ENCODE measurements at regions not wholly inside any gene's neighbourhood (a gene's known extent, or its start where the extent isn't known, plus 50 kb on each side); places are given as distances from the start of the nearest gene placed in this dataset.

DNA sequence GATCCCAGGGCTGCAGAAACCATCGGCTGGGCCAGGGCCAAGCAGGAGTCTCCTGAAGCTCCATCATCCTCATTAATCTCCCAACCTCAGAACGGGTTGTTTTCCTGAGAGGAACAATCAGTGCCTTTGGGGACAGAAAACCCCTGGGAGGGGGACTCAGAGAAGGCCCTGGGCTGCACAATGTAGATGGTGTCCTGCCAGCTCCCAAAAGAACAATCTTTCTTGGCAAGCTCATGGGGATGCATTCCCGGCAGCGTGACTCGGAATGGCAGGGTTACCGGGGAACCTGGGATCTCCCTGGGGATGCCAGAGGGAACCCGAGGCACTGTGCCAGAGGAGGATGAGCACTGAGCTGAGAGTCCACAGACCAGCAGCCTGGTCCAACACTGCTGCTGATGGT is 72.1 kb upstream of the ATP2B2 start:
- TF ChIP-seq, protein P1, sequence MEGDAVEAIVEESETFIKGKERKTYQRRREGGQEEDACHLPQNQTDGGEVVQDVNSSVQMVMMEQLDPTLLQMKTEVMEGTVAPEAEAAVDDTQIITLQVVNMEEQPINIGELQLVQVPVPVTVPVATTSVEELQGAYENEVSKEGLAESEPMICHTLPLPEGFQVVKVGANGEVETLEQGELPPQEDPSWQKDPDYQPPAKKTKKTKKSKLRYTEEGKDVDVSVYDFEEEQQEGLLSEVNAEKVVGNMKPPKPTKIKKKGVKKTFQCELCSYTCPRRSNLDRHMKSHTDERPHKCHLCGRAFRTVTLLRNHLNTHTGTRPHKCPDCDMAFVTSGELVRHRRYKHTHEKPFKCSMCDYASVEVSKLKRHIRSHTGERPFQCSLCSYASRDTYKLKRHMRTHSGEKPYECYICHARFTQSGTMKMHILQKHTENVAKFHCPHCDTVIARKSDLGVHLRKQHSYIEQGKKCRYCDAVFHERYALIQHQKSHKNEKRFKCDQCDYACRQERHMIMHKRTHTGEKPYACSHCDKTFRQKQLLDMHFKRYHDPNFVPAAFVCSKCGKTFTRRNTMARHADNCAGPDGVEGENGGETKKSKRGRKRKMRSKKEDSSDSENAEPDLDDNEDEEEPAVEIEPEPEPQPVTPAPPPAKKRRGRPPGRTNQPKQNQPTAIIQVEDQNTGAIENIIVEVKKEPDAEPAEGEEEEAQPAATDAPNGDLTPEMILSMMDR (IDR thresholded peaks at IDR 0.05), result no peak
- no peak for TF ChIP-seq POLR2A (IDR thresholded peaks at IDR 0.05)
- DNase-seq, result no peak
- Histone ChIP-seq H3K36me3 (no peaks in the 10 kb centered on the region), H3K4me3 (no peak overlapping the region), H3K4me1 (no peaks in the 10 kb centered on the region), H3K27ac (no peak overlapping the region), H3K9me3 (no peaks in the 10 kb centered on the region), H3K27me3 (no peaks in the 10 kb centered on the region)
- intact Hi-C loops (cut with DNase I; ENCODE audit: low total_unique reads), result no loop called here

DNA sequence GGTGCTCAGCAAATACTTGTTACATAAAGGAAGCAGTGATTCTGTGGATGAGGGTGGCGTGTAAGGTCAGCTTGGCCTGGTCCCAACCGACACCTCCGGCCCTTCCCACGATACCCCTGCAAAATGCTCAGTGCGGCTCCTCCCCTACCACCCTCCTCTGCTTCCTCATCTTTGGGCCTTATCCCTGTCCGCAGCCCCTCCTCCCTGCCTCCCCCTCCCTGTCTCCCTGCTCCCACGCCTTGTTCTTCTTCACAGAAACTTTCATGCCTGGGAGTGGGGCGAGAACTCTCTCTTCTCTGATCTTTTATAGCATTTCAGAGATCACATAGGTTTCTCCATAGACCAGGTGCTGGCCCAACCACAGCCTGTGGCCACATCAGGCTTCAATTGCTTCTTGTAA is 75.0 kb upstream of the ATP2B2 start:
- Histone ChIP-seq H3K4me3 (no peak overlapping the region), H3K9me3 (no peaks in the 10 kb centered on the region), H3K27ac (no peak overlapping the region), H3K36me3 (no peaks in the 10 kb centered on the region), H3K27me3 (no peaks in the 10 kb centered on the region), H3K4me1 (no peaks in the 10 kb centered on the region)
- intact Hi-C loops (cut with DNase I; ENCODE audit: low total_unique reads), result no loop called here
- TF ChIP-seq, protein P1 (IDR thresholded peaks at IDR 0.05), result no peak
- no peak for TF ChIP-seq POLR2A (IDR thresholded peaks at IDR 0.05)
- DNase-seq, result no peak

DNA sequence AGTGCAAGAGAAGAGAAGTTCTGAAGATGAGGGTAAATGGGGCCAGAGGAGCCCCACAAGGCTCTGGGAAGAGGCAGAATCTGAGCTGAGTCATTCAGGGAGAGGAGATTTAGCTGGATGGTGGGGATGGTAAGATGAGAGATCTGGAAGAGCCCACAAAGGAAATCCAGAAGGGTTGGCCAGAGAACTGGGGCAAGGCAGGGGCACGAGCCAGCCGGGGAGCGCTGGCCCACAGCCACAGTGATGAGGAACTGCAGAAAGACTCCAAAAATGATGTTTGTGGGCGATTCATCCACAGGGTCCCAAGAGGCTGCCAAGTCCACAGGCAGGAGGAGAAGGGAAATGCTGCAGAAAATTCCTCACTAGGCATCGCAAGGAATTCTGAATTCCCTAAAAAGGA is 75.9 kb upstream of the ATP2B2 start:
- Histone ChIP-seq H3K27ac (no peak overlapping the region), H3K9me3 (no peaks in the 10 kb centered on the region), H3K36me3 (no peaks in the 10 kb centered on the region), H3K4me1 (no peaks in the 10 kb centered on the region), H3K4me3 (no peak overlapping the region), H3K27me3 (no peaks in the 10 kb centered on the region)
- peak in 1 of 2 donors; percentile 22 for DNase-seq
- intact Hi-C loops (cut with DNase I; ENCODE audit: low total_unique reads), result no loop called here
- TF ChIP-seq POLR2A (IDR thresholded peaks at IDR 0.05), result no peak
- TF ChIP-seq, protein P1 (IDR thresholded peaks at IDR 0.05), result no peak

DNA sequence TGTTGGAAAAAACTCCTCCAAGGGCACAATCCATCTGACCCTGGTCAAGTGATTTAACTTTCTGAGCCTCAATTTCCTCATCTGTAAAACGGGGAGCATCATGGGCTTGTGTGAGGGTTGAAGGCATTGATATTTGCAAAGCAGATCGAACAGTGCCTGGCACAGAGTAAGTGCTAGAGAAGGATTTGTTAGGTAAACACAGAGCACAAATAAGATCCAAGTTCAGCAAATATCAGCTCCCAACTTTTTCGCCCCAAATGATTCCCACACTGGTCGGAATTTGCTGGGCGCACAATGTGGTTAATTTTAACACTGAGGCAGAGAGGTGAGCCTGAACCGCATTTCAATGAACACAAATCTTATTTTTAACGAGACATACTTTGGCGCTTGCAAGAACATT is 76.3 kb upstream of the ATP2B2 start:
- no peaks in the 10 kb centered on the region for H3K36me3 ChIP-seq
- no peaks in the 10 kb centered on the region for H3K27me3 ChIP-seq
- no peak for DNase-seq
- H3K4me3 ChIP-seq, result no peak overlapping the region
- no peak overlapping the region for H3K27ac ChIP-seq
- no peak for TF ChIP-seq POLR2A (IDR thresholded peaks at IDR 0.05)
- TF ChIP-seq, protein P1 (IDR thresholded peaks at IDR 0.05), result no peak
- intact Hi-C loops (cut with DNase I; ENCODE audit: low total_unique reads), result no loop called here
- no peaks in the 10 kb centered on the region for H3K9me3 ChIP-seq
- no peaks in the 10 kb centered on the region for H3K4me1 ChIP-seq

DNA sequence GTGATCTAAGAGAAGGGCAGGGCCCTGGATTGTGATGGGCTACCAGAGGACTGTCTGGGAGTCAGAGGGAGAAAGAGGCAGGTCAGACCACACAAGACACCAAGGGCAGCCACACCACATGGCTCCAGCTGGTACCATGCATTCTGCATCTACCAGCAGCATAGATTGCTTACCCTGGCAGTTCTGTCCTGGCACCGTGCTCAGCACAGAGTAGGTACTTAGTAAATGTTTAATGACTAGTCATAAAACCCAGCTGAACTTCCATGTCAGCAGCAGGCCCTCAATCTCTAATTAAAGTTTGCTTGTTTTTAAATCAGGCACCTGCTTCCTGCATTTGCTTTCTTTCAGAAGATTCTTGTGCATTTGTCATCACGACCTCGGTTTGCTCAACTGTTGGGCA is 77.3 kb upstream of the ATP2B2 start:
- H3K36me3 ChIP-seq, result no peaks in the 10 kb centered on the region
- no peaks in the 10 kb centered on the region for H3K4me1 ChIP-seq
- H3K27ac ChIP-seq, result no peak overlapping the region
- H3K9me3 ChIP-seq, result no peaks in the 10 kb centered on the region
- DNase-seq, result no peak
- H3K4me3 ChIP-seq, result no peak overlapping the region
- intact Hi-C loops (cut with DNase I; ENCODE audit: low total_unique reads), result no loop called here
- TF ChIP-seq, protein P1 (IDR thresholded peaks at IDR 0.05), result no peak
- TF ChIP-seq POLR2A (IDR thresholded peaks at IDR 0.05), result no peak
- H3K27me3 ChIP-seq, result no peaks in the 10 kb centered on the region
